Neural cell (in vitro differentiated cells): ENCODE measurements at regions not wholly inside any gene's neighbourhood (a gene's known extent, or its start where the extent isn't known, plus 50 kb on each side); places are given as distances from the start of the nearest gene placed in this dataset.

Experiments
- H2AFZ ChIP-seq: fragments of 200-600, 300-800 bp; sonication (generic), shearing (Covaris generic); 2 replicates; pipeline ENCODE4 v1.6.0; 2014; ENCODE audit warnings: low read depth, mild to moderate bottlenecking, antibody characterized with exemption, low read length, moderate library complexity
- H3F3A ChIP-seq: fragments of 200-600 bp; shearing (Covaris generic); 2 replicates; pipeline ENCODE4 v1.6.1; 2016; ENCODE audit warnings: mild to moderate bottlenecking, moderate library complexity, mixed read lengths, antibody characterized with exemption, low read length; ENCODE audit not compliant: insufficient read depth, poor library complexity, severe bottlenecking
- H3K27ac ChIP-seq: fragments of 200-600, 300-800 bp; sonication (generic), shearing (Covaris generic); 2 replicates; pipeline ENCODE4 v1.5.1; 2014; ENCODE audit warnings: mild to moderate bottlenecking, low read length, moderate library complexity
- H3K27me3 ChIP-seq: fragments of 300-800, 200-600 bp; sonication (generic), shearing (Covaris generic); 2 replicates; pipeline ENCODE4 v1.6.0; 2014; ENCODE audit warnings: mild to moderate bottlenecking, low read depth, low read length, moderate library complexity; ENCODE audit not compliant: insufficient read depth
- H3K36me3 ChIP-seq: fragments of 300-800, 200-600 bp; sonication (generic), shearing (Covaris generic); 2 replicates; pipeline ENCODE4 v1.5.1; 2014; ENCODE audit warnings: mild to moderate bottlenecking, antibody characterized with exemption, low read length, moderate library complexity; ENCODE audit not compliant: insufficient read depth
- H3K4me2 ChIP-seq: fragments of 300-800, 200-600 bp; sonication (generic), shearing (Covaris generic); 2 replicates; pipeline ENCODE4 v1.6.0; 2014; ENCODE audit warnings: mild to moderate bottlenecking, low read length
- H3K4me3 ChIP-seq: fragments of 300-800, 200-600 bp; sonication (generic), shearing (Covaris generic); 2 replicates; pipeline ENCODE4 v1.5.1; 2014; ENCODE audit warnings: mild to moderate bottlenecking, low read length, moderate library complexity
- H3K79me2 ChIP-seq: fragments of 200-600 bp; shearing (Covaris generic); replicated peaks from 2 replicates; pipeline ENCODE4 v1.6.0; 2014; ENCODE audit warnings: mild to moderate bottlenecking, low read length, moderate library complexity; ENCODE audit not compliant: insufficient read depth
- H3K9ac ChIP-seq: fragments of 300-800, 200-600 bp; sonication (generic), shearing (Covaris generic); 2 replicates; pipeline ENCODE4 v1.6.1; 2016; ENCODE audit warnings: mild to moderate bottlenecking, low read length, mixed read lengths
- H3K9me2 ChIP-seq: fragments of 200-600 bp; shearing (Covaris generic); 2 replicates; pipeline ENCODE4 v1.6.1; 2016; ENCODE audit warnings: mild to moderate bottlenecking, low read length, mixed read lengths; ENCODE audit not compliant: insufficient read depth
- H3K9me3 ChIP-seq: fragments of 200-600, 300-800 bp; sonication (generic), shearing (Covaris generic); 2 replicates; pipeline ENCODE4 v1.6.1; 2016; ENCODE audit warnings: mild to moderate bottlenecking, mixed run types, low read length, moderate library complexity, mixed read lengths
- H4K20me1 ChIP-seq: fragments of 200-600 bp; shearing (Covaris generic); 2 replicates; pipeline ENCODE4 v1.6.1; 2016; ENCODE audit warnings: mild to moderate bottlenecking, mixed run types; ENCODE audit not compliant: insufficient read depth
- EP300 ChIP-seq: fragments of 450-650 bp; conservative IDR thresholded peaks from 2 replicates; pipeline ENCODE4 v1.6.1; 2014; ENCODE audit warnings: antibody characterized with exemption, mild to moderate bottlenecking, moderate library complexity; ENCODE audit not compliant: poor library complexity, severe bottlenecking
- EZH2 ChIP-seq: fragments of 200-600, 300-800 bp; shearing (Covaris generic), sonication (generic); IDR thresholded peaks from 2 replicates; pipeline ENCODE4 v1.6.1; 2014; ENCODE audit warnings: antibody characterized with exemption, low read length, borderline replicate concordance, mild to moderate bottlenecking; ENCODE audit not compliant: insufficient read depth, poor library complexity, severe bottlenecking
- MXI1 ChIP-seq: fragments of 450-650 bp; conservative IDR thresholded peaks from 2 replicates; pipeline ENCODE4 v1.6.1; 2014; ENCODE audit warnings: antibody characterized with exemption, mild to moderate bottlenecking; ENCODE audit not compliant: poor library complexity, severe bottlenecking
- POLR2AphosphoS5 ChIP-seq: IDR thresholded peaks from 2 replicates; pipeline ENCODE4 v1.6.1; 2012
- RAD21 ChIP-seq: fragments of 450-650 bp; conservative IDR thresholded peaks from 2 replicates; pipeline ENCODE4 v1.6.1; 2014; ENCODE audit warnings: antibody characterized with exemption, mild to moderate bottlenecking, moderate library complexity
- SMC3 ChIP-seq: fragments of 450-650 bp; conservative IDR thresholded peaks from 2 replicates; pipeline ENCODE4 v1.6.1; 2014; ENCODE audit warnings: antibody characterized with exemption, mild to moderate bottlenecking, moderate library complexity; ENCODE audit not compliant: poor library complexity
- TAF1 ChIP-seq: IDR thresholded peaks from 2 replicates; pipeline ENCODE4 v1.6.1; 2012; ENCODE audit warnings: low read depth
- TF ChIP-seq, protein P1 (sequence below): fragments of 450-650 bp; IDR thresholded peaks from 2 replicates; pipeline ENCODE4 v1.5.1; 2014; ENCODE audit warnings: antibody characterized with exemption, mild to moderate bottlenecking, moderate library complexity; ENCODE audit not compliant: poor library complexity, severe bottlenecking
- TF ChIP-seq, protein P2 (sequence below): IDR thresholded peaks from 2 replicates; pipeline ENCODE4 v1.6.1; 2012; ENCODE audit warnings: borderline replicate concordance

DNA sequence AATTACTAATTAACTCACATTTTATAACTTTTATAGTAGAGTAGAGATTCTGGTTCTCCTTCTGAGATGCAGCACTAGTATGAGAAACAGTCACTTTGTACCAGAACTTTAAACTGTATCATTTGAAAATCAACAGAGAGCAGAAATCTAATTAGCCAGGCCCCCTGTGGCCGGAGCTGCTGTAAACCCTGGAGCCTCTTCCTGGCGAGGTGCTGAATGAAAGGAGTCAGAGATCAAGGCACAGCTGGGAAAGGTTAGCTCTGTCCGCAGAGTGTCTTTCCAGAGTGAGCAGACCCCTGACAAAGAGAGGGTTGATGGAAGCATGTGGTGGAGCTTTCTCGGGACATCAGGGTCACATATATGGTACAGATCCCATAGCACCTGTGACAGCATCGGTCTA is 703.8 kb downstream of the RFPL4B start:
- no peak overlapping the region for H3K9ac ChIP-seq
- no peaks in the 10 kb centered on the region for H4K20me1 ChIP-seq
- no peak overlapping the region for H3K4me3 ChIP-seq
- no peaks in the 10 kb centered on the region for H3K27me3 ChIP-seq
- no peaks in the 10 kb centered on the region for H3K9me2 ChIP-seq
- no peak overlapping the region for H3K4me2 ChIP-seq
- no peaks in the 10 kb centered on the region for H3K9me3 ChIP-seq
- H3K36me3 ChIP-seq = no peaks in the 10 kb centered on the region
- TF ChIP-seq, protein P1, sequence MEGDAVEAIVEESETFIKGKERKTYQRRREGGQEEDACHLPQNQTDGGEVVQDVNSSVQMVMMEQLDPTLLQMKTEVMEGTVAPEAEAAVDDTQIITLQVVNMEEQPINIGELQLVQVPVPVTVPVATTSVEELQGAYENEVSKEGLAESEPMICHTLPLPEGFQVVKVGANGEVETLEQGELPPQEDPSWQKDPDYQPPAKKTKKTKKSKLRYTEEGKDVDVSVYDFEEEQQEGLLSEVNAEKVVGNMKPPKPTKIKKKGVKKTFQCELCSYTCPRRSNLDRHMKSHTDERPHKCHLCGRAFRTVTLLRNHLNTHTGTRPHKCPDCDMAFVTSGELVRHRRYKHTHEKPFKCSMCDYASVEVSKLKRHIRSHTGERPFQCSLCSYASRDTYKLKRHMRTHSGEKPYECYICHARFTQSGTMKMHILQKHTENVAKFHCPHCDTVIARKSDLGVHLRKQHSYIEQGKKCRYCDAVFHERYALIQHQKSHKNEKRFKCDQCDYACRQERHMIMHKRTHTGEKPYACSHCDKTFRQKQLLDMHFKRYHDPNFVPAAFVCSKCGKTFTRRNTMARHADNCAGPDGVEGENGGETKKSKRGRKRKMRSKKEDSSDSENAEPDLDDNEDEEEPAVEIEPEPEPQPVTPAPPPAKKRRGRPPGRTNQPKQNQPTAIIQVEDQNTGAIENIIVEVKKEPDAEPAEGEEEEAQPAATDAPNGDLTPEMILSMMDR = no peak
- TF ChIP-seq TAF1 (no peak), RAD21 (no peak), SMC3 (no peak), EP300 (no peak), MXI1 (no peak), EZH2 (no peak), POLR2AphosphoS5 (no peak)
- TF ChIP-seq, protein P2, sequence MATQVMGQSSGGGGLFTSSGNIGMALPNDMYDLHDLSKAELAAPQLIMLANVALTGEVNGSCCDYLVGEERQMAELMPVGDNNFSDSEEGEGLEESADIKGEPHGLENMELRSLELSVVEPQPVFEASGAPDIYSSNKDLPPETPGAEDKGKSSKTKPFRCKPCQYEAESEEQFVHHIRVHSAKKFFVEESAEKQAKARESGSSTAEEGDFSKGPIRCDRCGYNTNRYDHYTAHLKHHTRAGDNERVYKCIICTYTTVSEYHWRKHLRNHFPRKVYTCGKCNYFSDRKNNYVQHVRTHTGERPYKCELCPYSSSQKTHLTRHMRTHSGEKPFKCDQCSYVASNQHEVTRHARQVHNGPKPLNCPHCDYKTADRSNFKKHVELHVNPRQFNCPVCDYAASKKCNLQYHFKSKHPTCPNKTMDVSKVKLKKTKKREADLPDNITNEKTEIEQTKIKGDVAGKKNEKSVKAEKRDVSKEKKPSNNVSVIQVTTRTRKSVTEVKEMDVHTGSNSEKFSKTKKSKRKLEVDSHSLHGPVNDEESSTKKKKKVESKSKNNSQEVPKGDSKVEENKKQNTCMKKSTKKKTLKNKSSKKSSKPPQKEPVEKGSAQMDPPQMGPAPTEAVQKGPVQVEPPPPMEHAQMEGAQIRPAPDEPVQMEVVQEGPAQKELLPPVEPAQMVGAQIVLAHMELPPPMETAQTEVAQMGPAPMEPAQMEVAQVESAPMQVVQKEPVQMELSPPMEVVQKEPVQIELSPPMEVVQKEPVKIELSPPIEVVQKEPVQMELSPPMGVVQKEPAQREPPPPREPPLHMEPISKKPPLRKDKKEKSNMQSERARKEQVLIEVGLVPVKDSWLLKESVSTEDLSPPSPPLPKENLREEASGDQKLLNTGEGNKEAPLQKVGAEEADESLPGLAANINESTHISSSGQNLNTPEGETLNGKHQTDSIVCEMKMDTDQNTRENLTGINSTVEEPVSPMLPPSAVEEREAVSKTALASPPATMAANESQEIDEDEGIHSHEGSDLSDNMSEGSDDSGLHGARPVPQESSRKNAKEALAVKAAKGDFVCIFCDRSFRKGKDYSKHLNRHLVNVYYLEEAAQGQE = no peak
- H3K79me2 ChIP-seq = no peaks in the 10 kb centered on the region
- no peak overlapping the region for H2AFZ ChIP-seq
- H3K27ac ChIP-seq = no peak overlapping the region
- no peaks in the 10 kb centered on the region for H3F3A ChIP-seq

DNA sequence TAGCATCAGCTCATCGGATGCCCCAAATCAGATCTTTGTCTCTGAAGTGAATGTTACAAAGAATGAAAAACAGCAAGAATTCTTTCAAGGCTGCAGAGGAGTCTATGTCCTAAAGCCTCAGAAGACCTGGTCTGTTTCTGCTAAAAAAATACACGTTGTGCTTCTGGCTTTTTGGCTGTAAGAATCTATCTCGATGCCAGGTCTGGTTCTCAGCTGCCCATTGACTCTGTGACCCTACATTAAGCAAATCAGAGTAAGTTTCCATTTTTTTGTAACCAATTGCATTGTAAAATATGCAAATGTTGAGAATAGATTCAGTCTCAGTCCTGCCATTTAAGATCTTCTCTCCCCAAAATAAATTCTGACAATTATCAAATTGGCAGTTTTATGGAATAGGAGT is 705.4 kb downstream of the RFPL4B start:
- no peaks in the 10 kb centered on the region for H4K20me1 ChIP-seq
- no peak overlapping the region for H3K9ac ChIP-seq
- no peak overlapping the region for H2AFZ ChIP-seq
- no peaks in the 10 kb centered on the region for H3K27me3 ChIP-seq
- no peaks in the 10 kb centered on the region for H3K79me2 ChIP-seq
- H3K9me3 ChIP-seq = no peaks in the 10 kb centered on the region
- H3K4me3 ChIP-seq = no peak overlapping the region
- no peak overlapping the region for H3K4me2 ChIP-seq
- H3K36me3 ChIP-seq = no peaks in the 10 kb centered on the region
- no peaks in the 10 kb centered on the region for H3F3A ChIP-seq
- TF ChIP-seq SMC3 (no peak), EZH2 (no peak), EP300 (no peak), TAF1 (no peak), POLR2AphosphoS5 (no peak), MXI1 (no peak), RAD21 (no peak)
- TF ChIP-seq, protein P1 = no peak
- TF ChIP-seq, protein P2 = no peak
- no peaks in the 10 kb centered on the region for H3K9me2 ChIP-seq
- H3K27ac ChIP-seq = no peak overlapping the region
